K562 (cell line): ENCODE measurements at regions not wholly inside any gene's neighbourhood (a gene's known extent, or its start where the extent isn't known, plus 50 kb on each side); places are given as distances from the start of the nearest gene placed in this dataset.

Experiments
- ATAC-seq: fragments of 200-7000 bp; cut with Tn5 transposase; 3 replicates; pipeline ENCODE4 v1.9.1; 2020; ENCODE audit warnings: moderate library complexity
- BruUV-seq: library from RNA; stranded (reverse); fragments of 400-500 nt; replicated peaks from 2 replicates; lab custom pipeline; 2021; lab: Mats Ljungman, UMichigan
- CTCF ChIA-PET: fragments of 300-600 bp; formaldehyde crosslinking; extraction: SDS; loops from one replicate; lab custom pipeline; 2021; ENCODE audit warnings: low intra/inter-chr PET ratio; lab: Yijun Ruan, JAX
- POLR2A ChIA-PET: fragments of 300-600, 350-650 bp; sonication (Branson Sonifier 250); formaldehyde crosslinking; extraction: SDS; loops from one replicate; lab custom pipeline; 2021; ENCODE audit warnings: antibody characterized with exemption, inconsistent platforms; lab: Yijun Ruan, JAX
- DNase-seq, 4 experiments: peaks; one replicate each; pipeline versions ENCODE4 v3.0.0 to v3.0.0-alpha.2; 2011 to 2018; ENCODE audit warnings: low spot score in 3 of 4, mixed read lengths in 3 of 4; ENCODE audit errors: extremely low read depth in 1 of 4
- FAIRE-seq: peaks from 2 replicates; lab custom pipeline; 2011; peaks lifted over from hg19 to GRCh38; lab: Jason Lieb, UNC
- H2AFZ ChIP-seq: 2 replicates; pipeline ENCODE4 v1.6.0; 2011; ENCODE audit warnings: low read depth, low read length, control low read depth, inconsistent platforms
- H3K27ac ChIP-seq: fragments of 200-600 bp; 3 replicates; pipeline ENCODE4 v1.8.0; 2011; ENCODE audit warnings: low read depth, mild to moderate bottlenecking, control low read depth, inconsistent platforms, low read length, moderate library complexity, mixed read lengths; ENCODE audit errors: extremely low read depth
- H3K27me3 ChIP-seq, 2 experiments: fragments of 300-600 bp in 1 of 2; 2 replicates in 1 of 2; 3 replicates in 1 of 2; pipeline versions ENCODE4 v1.6.0 to v1.8.0; 2011; ENCODE audit warnings: inconsistent platforms in 2 of 2, low read length in 2 of 2, mild to moderate bottlenecking in 1 of 2, mixed read lengths in 1 of 2, moderate library complexity in 1 of 2; ENCODE audit not compliant: control insufficient read depth in 2 of 2, insufficient read depth in 2 of 2
- H3K36me3 ChIP-seq: fragments of 300-600 bp; 3 replicates; pipeline ENCODE4 v1.8.0; 2011; ENCODE audit warnings: mild to moderate bottlenecking, low read length, inconsistent platforms; ENCODE audit not compliant: control insufficient read depth, insufficient read depth
- H3K4me1 ChIP-seq, 2 experiments: fragments of 200-600 bp in 1 of 2; replicated peaks in 1 of 2; 2 replicates in 1 of 2; 3 replicates in 1 of 2; pipeline versions ENCODE4 v1.5.1 to v1.8.0; 2011; ENCODE audit warnings: inconsistent platforms in 2 of 2, low read length in 2 of 2, mild to moderate bottlenecking in 1 of 2, mixed read lengths in 1 of 2, moderate library complexity in 1 of 2; ENCODE audit not compliant: control insufficient read depth in 2 of 2, insufficient read depth in 2 of 2
- H3K4me2 ChIP-seq: 2 replicates; pipeline ENCODE4 v1.6.1; 2011; ENCODE audit warnings: low read length, control low read depth, inconsistent platforms, mixed read lengths; ENCODE audit not compliant: insufficient read depth
- H3K4me3 ChIP-seq: fragments of 200-600 bp; sonication (generic), shearing (Covaris generic); 2 replicates; pipeline ENCODE4 v1.5.1; 2016; ENCODE audit warnings: control low read depth, inconsistent platforms
- H3K79me2 ChIP-seq: fragments of 200-600 bp; 3 replicates; pipeline ENCODE4 v1.8.0; 2011; ENCODE audit warnings: low read length, inconsistent platforms; ENCODE audit not compliant: control insufficient read depth, insufficient read depth
- H3K9ac ChIP-seq, 2 experiments: 2 replicates each; pipeline versions ENCODE4 v1.6.0 to v1.6.1; 2011; ENCODE audit warnings: low read depth in 2 of 2, low read length in 2 of 2, control low read depth in 1 of 2, inconsistent platforms in 1 of 2, mild to moderate bottlenecking in 1 of 2, mixed read lengths in 1 of 2; ENCODE audit not compliant: insufficient read depth in 1 of 2
- H3K9me1 ChIP-seq: one replicate; pipeline ENCODE4 v1.6.0; 2011; ENCODE audit warnings: inconsistent platforms, mild to moderate bottlenecking, low read length, moderate library complexity; ENCODE audit not compliant: control insufficient read depth, insufficient read depth
- H3K9me3 ChIP-seq: replicated peaks from 2 replicates; pipeline ENCODE4 v1.5.1; 2011; ENCODE audit warnings: low read depth, low read length, inconsistent platforms; ENCODE audit not compliant: control insufficient read depth, insufficient read depth
- H4K20me1 ChIP-seq: replicated peaks from 2 replicates; pipeline ENCODE4 v1.6.1; 2011; ENCODE audit warnings: low read length, inconsistent platforms, mixed read lengths; ENCODE audit not compliant: control insufficient read depth, insufficient read depth
- HOXB6 ChIP-seq: fragments of 250-450 bp; sonication (Bioruptor Pico); IDR thresholded peaks from 2 replicates; pipeline ENCODE4 v1.5.1; 2022; ENCODE audit warnings: mild to moderate bottlenecking, borderline replicate concordance
- PCBP2 ChIP-seq: fragments of 200-400 bp; formaldehyde crosslinking; IDR thresholded peaks from 2 replicates; pipeline ENCODE4 v1.6.1; 2018; ENCODE audit warnings: low read length, low read depth, mild to moderate bottlenecking, moderate library complexity; ENCODE audit not compliant: poor library complexity, severe bottlenecking
- PHB ChIP-seq: fragments of 250-450 bp; sonication (Bioruptor Pico); IDR thresholded peaks from 2 replicates; pipeline ENCODE4 v1.5.0; 2021
- STAT5B ChIP-seq: fragments of 250-450 bp; sonication (Bioruptor Pico); IDR thresholded peaks from 2 replicates; pipeline ENCODE4 v1.8.0; 2021; ENCODE audit warnings: mild to moderate bottlenecking, inconsistent platforms
- ZBTB7A ChIP-seq: IDR thresholded peaks from 2 replicates; pipeline ENCODE4 v1.6.1; 2011; ENCODE audit warnings: low read depth, mild to moderate bottlenecking, low read length, moderate library complexity, borderline replicate concordance; ENCODE audit not compliant: control insufficient read depth
- ZNF184 ChIP-seq: sonication (generic); formaldehyde crosslinking; IDR thresholded peaks from 2 replicates; pipeline ENCODE4 v1.5.0; 2020; ENCODE audit warnings: missing genetic modification reagents
- ZSCAN32 ChIP-seq: fragments of 450-650 bp; formaldehyde crosslinking; IDR thresholded peaks from 2 replicates; pipeline ENCODE4 v1.4.0; 2020; ENCODE audit warnings: mild to moderate bottlenecking, moderate library complexity
- WGBS: fragments of 100-300 bp; shearing (Covaris generic); methylation state at CpG from one replicate; pipeline ENCODE4 v1.1.6; 2016; ENCODE audit warnings: low coverage, mixed read lengths; ENCODE audit not compliant: insufficient coverage; ENCODE audit errors: missing lambda C conversion rate; 5-methylcytosine and 5-hydroxymethylcytosine counted together
- in situ Hi-C: fragments of 300-500 bp; cut with MboI; formaldehyde crosslinking; loops from 4 replicates; pipeline ENCODE4 v1.15.0; 2018; ENCODE audit warnings: inconsistent platforms, mixed read lengths
- intact Hi-C: fragments of 100-400 bp; cut with micrococcal nuclease; formaldehyde crosslinking; loops from 2 replicates; pipeline ENCODE4 v1.14.2; 2022
- TF ChIP-seq, protein P1 (sequence below): fragments of 450-650 bp; IDR thresholded peaks from 2 replicates; pipeline ENCODE4 v1.6.1; 2016; ENCODE audit warnings: mild to moderate bottlenecking, moderate library complexity

DNA sequence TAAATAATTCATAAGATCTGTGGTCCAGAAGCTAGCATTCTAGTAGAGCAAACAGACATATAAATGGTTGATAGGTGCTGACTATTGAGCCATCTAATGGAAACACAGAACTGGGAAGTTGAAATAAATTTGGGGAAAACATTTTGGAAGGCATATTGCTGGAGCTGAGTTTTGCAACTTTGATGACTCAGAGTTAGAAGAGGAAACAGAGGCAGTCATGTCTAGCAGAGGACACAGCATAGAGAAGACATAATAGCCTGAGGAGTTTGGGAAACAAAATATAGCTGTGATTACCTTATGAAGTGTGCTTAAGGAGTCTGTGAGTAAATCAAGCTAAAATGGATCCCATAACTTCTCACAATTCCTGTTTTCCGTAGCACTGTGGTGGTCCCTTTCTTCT is 86.9 kb upstream of the FLRT2 start:
- in situ Hi-C loops (no loop called here), intact Hi-C loops (no loop called here)
- Histone ChIP-seq H3K4me2 (no peak overlapping the region), H3K79me2 (no peaks in the 10 kb centered on the region), H3K36me3 (no peaks in the 10 kb centered on the region), H3K4me1 (no peaks in the 10 kb centered on the region), H4K20me1 (no peaks in the 10 kb centered on the region), H3K4me3 (no peak overlapping the region), H2AFZ (no peak overlapping the region), H3K27ac (no peak overlapping the region), H3K9me1 (no peaks in the 10 kb centered on the region), H3K27me3 (no peaks in the 10 kb centered on the region), H3K9ac (no peak overlapping the region), H3K9me3 (no peaks in the 10 kb centered on the region)
- no TSS peak for BruUV-seq
- DNase-seq (no peak), FAIRE-seq (no peak), ATAC-seq (no peak)
- ChIA-PET CTCF (no interaction called here), POLR2A (no interaction called here)
- WGBS, result 0% methylated on average over 1 of the region's 1 CpG
- TF ChIP-seq ZBTB7A (no peak), STAT5B (CRISPR knock-in tag) (no peak), PHB (no peak), HOXB6 (CRISPR knock-in tag) (no peak), ZNF184 (no peak), ZSCAN32 (CRISPR knock-in tag) (no peak), PCBP2 (no peak)
- TF ChIP-seq, protein P1, sequence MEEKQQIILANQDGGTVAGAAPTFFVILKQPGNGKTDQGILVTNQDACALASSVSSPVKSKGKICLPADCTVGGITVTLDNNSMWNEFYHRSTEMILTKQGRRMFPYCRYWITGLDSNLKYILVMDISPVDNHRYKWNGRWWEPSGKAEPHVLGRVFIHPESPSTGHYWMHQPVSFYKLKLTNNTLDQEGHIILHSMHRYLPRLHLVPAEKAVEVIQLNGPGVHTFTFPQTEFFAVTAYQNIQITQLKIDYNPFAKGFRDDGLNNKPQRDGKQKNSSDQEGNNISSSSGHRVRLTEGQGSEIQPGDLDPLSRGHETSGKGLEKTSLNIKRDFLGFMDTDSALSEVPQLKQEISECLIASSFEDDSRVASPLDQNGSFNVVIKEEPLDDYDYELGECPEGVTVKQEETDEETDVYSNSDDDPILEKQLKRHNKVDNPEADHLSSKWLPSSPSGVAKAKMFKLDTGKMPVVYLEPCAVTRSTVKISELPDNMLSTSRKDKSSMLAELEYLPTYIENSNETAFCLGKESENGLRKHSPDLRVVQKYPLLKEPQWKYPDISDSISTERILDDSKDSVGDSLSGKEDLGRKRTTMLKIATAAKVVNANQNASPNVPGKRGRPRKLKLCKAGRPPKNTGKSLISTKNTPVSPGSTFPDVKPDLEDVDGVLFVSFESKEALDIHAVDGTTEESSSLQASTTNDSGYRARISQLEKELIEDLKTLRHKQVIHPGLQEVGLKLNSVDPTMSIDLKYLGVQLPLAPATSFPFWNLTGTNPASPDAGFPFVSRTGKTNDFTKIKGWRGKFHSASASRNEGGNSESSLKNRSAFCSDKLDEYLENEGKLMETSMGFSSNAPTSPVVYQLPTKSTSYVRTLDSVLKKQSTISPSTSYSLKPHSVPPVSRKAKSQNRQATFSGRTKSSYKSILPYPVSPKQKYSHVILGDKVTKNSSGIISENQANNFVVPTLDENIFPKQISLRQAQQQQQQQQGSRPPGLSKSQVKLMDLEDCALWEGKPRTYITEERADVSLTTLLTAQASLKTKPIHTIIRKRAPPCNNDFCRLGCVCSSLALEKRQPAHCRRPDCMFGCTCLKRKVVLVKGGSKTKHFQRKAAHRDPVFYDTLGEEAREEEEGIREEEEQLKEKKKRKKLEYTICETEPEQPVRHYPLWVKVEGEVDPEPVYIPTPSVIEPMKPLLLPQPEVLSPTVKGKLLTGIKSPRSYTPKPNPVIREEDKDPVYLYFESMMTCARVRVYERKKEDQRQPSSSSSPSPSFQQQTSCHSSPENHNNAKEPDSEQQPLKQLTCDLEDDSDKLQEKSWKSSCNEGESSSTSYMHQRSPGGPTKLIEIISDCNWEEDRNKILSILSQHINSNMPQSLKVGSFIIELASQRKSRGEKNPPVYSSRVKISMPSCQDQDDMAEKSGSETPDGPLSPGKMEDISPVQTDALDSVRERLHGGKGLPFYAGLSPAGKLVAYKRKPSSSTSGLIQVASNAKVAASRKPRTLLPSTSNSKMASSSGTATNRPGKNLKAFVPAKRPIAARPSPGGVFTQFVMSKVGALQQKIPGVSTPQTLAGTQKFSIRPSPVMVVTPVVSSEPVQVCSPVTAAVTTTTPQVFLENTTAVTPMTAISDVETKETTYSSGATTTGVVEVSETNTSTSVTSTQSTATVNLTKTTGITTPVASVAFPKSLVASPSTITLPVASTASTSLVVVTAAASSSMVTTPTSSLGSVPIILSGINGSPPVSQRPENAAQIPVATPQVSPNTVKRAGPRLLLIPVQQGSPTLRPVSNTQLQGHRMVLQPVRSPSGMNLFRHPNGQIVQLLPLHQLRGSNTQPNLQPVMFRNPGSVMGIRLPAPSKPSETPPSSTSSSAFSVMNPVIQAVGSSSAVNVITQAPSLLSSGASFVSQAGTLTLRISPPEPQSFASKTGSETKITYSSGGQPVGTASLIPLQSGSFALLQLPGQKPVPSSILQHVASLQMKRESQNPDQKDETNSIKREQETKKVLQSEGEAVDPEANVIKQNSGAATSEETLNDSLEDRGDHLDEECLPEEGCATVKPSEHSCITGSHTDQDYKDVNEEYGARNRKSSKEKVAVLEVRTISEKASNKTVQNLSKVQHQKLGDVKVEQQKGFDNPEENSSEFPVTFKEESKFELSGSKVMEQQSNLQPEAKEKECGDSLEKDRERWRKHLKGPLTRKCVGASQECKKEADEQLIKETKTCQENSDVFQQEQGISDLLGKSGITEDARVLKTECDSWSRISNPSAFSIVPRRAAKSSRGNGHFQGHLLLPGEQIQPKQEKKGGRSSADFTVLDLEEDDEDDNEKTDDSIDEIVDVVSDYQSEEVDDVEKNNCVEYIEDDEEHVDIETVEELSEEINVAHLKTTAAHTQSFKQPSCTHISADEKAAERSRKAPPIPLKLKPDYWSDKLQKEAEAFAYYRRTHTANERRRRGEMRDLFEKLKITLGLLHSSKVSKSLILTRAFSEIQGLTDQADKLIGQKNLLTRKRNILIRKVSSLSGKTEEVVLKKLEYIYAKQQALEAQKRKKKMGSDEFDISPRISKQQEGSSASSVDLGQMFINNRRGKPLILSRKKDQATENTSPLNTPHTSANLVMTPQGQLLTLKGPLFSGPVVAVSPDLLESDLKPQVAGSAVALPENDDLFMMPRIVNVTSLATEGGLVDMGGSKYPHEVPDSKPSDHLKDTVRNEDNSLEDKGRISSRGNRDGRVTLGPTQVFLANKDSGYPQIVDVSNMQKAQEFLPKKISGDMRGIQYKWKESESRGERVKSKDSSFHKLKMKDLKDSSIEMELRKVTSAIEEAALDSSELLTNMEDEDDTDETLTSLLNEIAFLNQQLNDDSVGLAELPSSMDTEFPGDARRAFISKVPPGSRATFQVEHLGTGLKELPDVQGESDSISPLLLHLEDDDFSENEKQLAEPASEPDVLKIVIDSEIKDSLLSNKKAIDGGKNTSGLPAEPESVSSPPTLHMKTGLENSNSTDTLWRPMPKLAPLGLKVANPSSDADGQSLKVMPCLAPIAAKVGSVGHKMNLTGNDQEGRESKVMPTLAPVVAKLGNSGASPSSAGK, result no peak
